Activated CD8-positive, alpha-beta memory T cell treated with anti-CD3 and anti-CD28 coated beads for 36 hours (primary cell): ENCODE measurements at regions not wholly inside any gene's neighbourhood (a gene's known extent, or its start where the extent isn't known, plus 50 kb on each side); places are given as distances from the start of the nearest gene placed in this dataset.
"Not testable (repeated sequence)": the region's sequence is repeated elsewhere in the genome, so short reads cannot be mapped to it uniquely, and the experiment has no call there.

ENCODE experiments used
- CTCF ChIA-PET: fragments of 350-600 bp; sonication (Branson Sonifier 250); formaldehyde crosslinking; loops from one replicate; lab custom pipeline; 2021; ENCODE audit warnings: antibody characterized with exemption; lab: Charles Lee
- POLR2A ChIA-PET: fragments of 350-600 bp; sonication (Branson Sonifier 250); formaldehyde crosslinking; loops from one replicate; lab custom pipeline; 2021; ENCODE audit warnings: antibody characterized with exemption; lab: Charles Lee

- CTCF ChIA-PET: no interaction called here
Observed at GRCh38 chr11:34830648-34831047, 85.5 kb downstream of the APIP start.

GRCh38 chr11:34830035-34830434 is 86.1 kb downstream of the APIP start:
- ChIA-PET CTCF (no interaction called here), POLR2A (no interaction called here)

More at GRCh38 chr11:34830648-34831047, 85.5 kb downstream of the APIP start:
- POLR2A ChIA-PET: no interaction called here

- CTCF ChIA-PET: no interaction called here
Observed at GRCh38 chr11:34827228-34827627, 89.0 kb downstream of the APIP start.

GRCh38 chr11:34826384-34826726 is 89.8 kb downstream of the APIP start:
- ChIA-PET POLR2A (no interaction called here), CTCF (no interaction called here)

More at GRCh38 chr11:34827228-34827627, 89.0 kb downstream of the APIP start:
- POLR2A ChIA-PET: no interaction called here

GRCh38 chr11:34825670-34826383 is 90.4 kb downstream of the APIP start:
- CTCF ChIA-PET: no interaction called here
- POLR2A ChIA-PET: no interaction called here

GRCh38 chr11:34825315-34825669 is 90.9 kb downstream of the APIP start:
- CTCF ChIA-PET: no interaction called here
- POLR2A ChIA-PET: no interaction called here

- CTCF ChIA-PET: interaction anchor here (0.6 kb wide), 1 partner anchor 79 kb away, joined by 3 read pairs; no protein-coding TSS in a partner anchor
- POLR2A ChIA-PET: no interaction called here
Observed at GRCh38 chr11:34824425-34824824, 91.8 kb downstream of the APIP start.

- ChIA-PET CTCF (interaction anchor here (0.6 kb wide), 2 partner anchors 75 to 78 kb away, joined by 3 to 8 read pairs; no protein-coding TSS in a partner anchor), POLR2A (no interaction called here)
Observed at GRCh38 chr11:34823639-34824038, 92.5 kb downstream of the APIP start.

GRCh38 chr11:34823197-34823596 is 93.0 kb downstream of the APIP start:
- CTCF ChIA-PET: no interaction called here
- POLR2A ChIA-PET: no interaction called here

- ChIA-PET POLR2A (no interaction called here), CTCF (no interaction called here)
Observed at GRCh38 chr11:34819740-34820482, 96.3 kb downstream of the APIP start.

- POLR2A ChIA-PET, CTCF ChIA-PET: not testable (repeated sequence)
Observed at GRCh38 chr11:34817812-34818211, 98.4 kb downstream of the APIP start.

- ChIA-PET POLR2A (no interaction called here), CTCF (no interaction called here)
Observed at GRCh38 chr11:34816698-34817213, 99.4 kb downstream of the APIP start.

GRCh38 chr11:34812905-34813576 is 103.1 kb downstream of the APIP start:
- ChIA-PET POLR2A (no interaction called here), CTCF (no interaction called here)

GRCh38 chr11:34811858-34812257 is 104.3 kb downstream of the APIP start:
- POLR2A ChIA-PET: no interaction called here
- CTCF ChIA-PET: no interaction called here

GRCh38 chr11:34810107-34810562 is 106.0 kb downstream of the APIP start:
- ChIA-PET POLR2A (no interaction called here), CTCF (no interaction called here)

- CTCF ChIA-PET: no interaction called here
- POLR2A ChIA-PET: no interaction called here
Observed at GRCh38 chr11:34809191-34810106, 106.7 kb downstream of the APIP start.

- ChIA-PET POLR2A (no interaction called here), CTCF (no interaction called here)
Observed at GRCh38 chr11:34806875-34807274, 109.3 kb downstream of the APIP start.

- POLR2A ChIA-PET: no interaction called here
- CTCF ChIA-PET: no interaction called here
Observed at GRCh38 chr11:34805937-34806336, 110.2 kb downstream of the APIP start.

- CTCF ChIA-PET: interaction anchor here (1.2 kb wide), 1 partner anchor 9 kb away, joined by 4 read pairs; no protein-coding TSS in a partner anchor
- POLR2A ChIA-PET: no interaction called here
Observed at GRCh38 chr11:34799848-34800247, 116.3 kb downstream of the APIP start.
